ENCODE measurements at regions not wholly inside any gene's neighbourhood (a gene's known extent, or its start where the extent isn't known, plus 50 kb on each side); places are given as distances from the start of the nearest gene placed in this dataset.
"Not testable (repeated sequence)": the region's sequence is repeated elsewhere in the genome, so short reads cannot be mapped to it uniquely, and the experiment has no call there.

DNA sequence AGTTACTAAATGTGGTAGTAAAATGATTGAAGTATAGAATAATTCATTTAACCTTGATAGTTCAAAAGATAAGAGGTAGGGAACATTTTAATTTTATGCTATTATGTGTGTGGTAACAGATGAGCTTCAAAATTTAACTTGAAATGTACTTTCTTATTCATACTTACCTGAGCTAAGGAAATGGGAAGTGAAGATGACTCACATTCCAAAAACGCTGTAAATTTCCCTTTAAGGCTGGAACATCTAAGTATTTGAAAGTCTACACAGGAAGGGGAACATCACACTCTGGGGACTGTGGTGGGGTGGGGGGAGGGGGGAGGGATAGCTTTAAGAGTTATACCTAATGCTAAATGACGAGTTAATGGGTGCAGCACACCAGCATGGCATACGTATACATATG is 1582.3 kb downstream of the NLGN4Y start:
- DNase-seq (ENCODE audit: low read depth) = no peak
- TF ChIP-seq, protein P1, sequence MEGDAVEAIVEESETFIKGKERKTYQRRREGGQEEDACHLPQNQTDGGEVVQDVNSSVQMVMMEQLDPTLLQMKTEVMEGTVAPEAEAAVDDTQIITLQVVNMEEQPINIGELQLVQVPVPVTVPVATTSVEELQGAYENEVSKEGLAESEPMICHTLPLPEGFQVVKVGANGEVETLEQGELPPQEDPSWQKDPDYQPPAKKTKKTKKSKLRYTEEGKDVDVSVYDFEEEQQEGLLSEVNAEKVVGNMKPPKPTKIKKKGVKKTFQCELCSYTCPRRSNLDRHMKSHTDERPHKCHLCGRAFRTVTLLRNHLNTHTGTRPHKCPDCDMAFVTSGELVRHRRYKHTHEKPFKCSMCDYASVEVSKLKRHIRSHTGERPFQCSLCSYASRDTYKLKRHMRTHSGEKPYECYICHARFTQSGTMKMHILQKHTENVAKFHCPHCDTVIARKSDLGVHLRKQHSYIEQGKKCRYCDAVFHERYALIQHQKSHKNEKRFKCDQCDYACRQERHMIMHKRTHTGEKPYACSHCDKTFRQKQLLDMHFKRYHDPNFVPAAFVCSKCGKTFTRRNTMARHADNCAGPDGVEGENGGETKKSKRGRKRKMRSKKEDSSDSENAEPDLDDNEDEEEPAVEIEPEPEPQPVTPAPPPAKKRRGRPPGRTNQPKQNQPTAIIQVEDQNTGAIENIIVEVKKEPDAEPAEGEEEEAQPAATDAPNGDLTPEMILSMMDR (IDR thresholded peaks at IDR 0.05; ENCODE audit: insufficient read depth, low read depth, low read length) = no peak
- H3K4me3 ChIP-seq (ENCODE audit: low read depth, low read length) = no peak overlapping the region

DNA sequence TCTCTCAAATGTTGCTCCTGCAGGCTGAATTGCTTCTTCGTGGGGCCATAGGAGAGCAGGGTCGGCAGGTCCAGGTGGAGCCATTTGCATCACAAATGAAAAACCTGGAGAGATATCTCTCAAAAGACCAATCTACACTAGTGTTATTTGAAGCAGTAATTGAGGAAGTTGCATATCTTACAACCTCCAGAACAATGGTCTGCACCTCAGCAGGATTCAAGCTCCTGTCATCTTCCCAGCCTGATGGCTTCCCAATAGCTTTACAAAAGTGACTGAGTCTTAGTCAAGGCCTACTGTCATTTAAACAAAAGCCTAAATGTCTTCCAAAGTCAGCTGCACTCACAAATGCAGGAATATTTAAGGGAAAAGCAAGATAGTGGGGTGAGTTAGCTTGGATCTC is 1584.5 kb downstream of the NLGN4Y start:
- TF ChIP-seq, protein P1 (IDR thresholded peaks at IDR 0.05; ENCODE audit: insufficient read depth, low read depth, low read length) = no peak
- DNase-seq (ENCODE audit: low read depth) = no peak
- no peak overlapping the region for H3K4me3 ChIP-seq (ENCODE audit: low read depth, low read length)

DNA sequence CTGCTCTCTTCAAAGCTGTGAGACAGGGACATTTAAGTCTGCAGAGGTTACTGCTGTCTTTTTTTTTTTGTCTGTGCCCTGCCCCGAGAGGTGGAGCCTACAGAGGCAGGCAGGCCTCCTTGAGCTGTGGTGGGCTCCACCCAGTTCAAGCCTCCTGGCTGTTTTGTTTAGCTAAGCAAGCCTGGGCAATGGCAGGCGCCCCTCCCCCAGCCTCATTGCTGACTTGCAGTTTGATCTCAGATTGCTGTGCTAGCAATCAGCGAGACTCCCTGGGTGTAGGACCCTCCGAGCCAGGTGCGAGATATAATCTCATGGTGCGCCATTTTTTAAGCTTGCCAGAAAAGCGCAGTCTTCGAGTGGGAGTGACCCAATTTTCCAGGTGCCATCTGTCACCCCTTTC is 1595.8 kb downstream of the NLGN4Y start:
- not testable (repeated sequence) for DNase-seq (ENCODE audit: low read depth); H3K4me3 ChIP-seq (ENCODE audit: low read depth, low read length)

DNA sequence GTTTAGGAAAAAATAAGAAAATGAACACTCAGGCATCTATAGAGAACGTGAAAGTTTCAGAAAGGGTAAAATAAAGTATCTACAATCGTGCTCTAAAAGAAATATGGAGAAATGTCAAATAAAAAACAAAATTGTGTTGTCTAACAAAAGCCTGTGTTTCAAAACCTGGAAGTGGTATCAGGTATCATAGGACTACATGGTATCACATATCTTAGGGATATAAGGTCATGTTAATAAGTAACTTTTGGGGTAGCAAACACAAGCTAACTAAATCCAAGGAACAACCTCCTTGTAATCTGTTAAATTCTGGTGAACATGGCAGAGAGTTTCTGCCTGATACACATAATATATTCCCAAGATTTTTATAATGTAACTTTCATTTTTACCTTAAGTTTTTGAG is 1597.7 kb downstream of the NLGN4Y start:
- H3K4me3 ChIP-seq (ENCODE audit: low read depth, low read length) = no peak overlapping the region
- TF ChIP-seq, protein P1 (IDR thresholded peaks at IDR 0.05; ENCODE audit: insufficient read depth, low read depth, low read length) = no peak
- no peak for DNase-seq (ENCODE audit: low read depth)

DNA sequence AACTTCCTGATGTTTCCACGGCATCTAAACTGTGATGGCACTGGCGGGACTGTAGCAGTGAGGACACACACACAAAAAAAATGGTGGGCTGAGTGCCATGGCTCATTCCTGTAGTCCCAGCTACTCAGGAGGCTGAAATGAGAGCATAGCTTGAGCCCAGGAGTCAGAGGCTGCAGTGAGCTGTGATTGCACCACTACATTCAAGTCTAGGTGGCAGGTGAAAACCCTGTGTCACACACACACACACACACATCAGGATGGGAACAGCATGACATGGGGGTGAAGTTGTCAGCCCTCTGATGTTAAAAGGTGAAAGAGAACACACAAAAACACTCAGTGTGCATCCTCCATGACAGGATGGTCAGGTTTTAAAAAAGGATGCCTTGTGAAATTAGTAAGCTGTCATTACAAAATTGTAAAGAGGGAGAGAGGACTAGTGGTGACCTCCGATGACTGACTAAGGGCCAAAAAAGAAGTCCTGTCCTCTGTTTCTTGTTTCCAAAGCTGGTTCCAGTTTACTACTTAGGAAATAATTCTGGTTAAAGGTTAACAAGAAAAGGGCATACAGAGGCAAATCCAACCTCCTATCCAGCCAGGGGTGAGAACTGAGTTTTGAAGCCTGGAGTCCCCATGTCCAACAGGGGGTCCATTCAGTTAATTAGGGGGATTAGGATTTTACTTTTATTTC is 1600.4 kb downstream of the NLGN4Y start:
- DNase-seq (ENCODE audit: low read depth) = no peak

DNA sequence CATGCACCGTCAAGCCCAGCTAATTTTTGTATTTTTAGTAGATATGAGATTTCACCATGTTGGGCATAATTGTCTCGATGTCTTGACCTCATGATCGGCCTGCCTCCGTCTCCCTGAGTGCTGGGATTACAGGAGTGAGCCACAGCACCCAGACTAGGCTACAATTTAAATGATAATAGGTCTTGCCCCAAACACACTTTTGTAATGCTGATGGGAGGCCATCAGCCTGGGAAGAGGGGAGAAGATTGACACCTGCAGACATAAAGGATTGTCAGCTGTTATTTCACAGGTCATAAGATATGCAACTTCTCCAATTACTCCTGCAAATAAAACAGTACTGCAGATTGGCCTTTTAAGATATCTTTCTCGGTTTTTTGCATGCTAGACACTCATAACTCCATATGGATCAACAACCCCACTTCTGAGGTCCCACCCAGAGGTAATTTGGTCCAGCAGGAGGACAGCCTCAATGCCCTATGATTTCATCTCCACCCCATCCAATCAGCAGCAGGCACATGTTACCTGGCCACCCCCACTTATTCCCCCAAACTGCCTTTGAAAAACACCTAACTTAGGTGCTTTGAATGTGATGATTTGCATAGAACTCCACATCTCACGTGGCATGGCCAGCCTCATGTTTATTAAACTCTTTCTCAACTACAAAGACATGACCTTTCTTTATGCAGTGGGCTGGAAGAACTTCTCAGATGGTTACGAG is 1612.4 kb downstream of the NLGN4Y start:
- no peak overlapping the region for H3K4me3 ChIP-seq (ENCODE audit: low read depth, low read length)
- no peak for DNase-seq (ENCODE audit: low read depth)
- TF ChIP-seq, protein P1 (IDR thresholded peaks at IDR 0.05; ENCODE audit: insufficient read depth, low read depth, low read length) = no peak

More for the DNA sequence above, 1600.4 kb downstream of the NLGN4Y start:
- H3K4me3 ChIP-seq (ENCODE audit: low read depth, low read length) = no peak overlapping the region
- TF ChIP-seq, protein P1 (IDR thresholded peaks at IDR 0.05; ENCODE audit: insufficient read depth, low read depth, low read length) = no peak

DNA sequence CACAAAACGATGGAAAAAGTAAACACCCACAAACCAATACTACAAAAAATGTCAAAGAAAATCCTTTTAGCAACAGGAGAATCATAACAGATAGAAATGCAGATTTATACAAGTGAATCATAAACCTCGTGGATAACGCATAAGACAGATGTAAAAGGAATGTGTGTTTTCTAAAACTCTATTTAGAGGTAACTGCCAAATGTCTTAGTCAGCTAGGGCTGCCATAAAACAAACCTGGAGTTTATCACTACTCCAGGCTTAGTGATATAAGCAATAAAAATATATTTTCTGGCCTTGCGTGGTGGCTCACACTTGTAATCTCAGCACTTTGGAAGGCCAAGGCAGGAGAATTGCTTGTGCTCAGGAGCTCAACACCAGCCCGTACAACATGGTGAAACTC is 1633.5 kb downstream of the NLGN4Y start:
- TF ChIP-seq, protein P1 (IDR thresholded peaks at IDR 0.05; ENCODE audit: insufficient read depth, low read depth, low read length) = no peak
- DNase-seq (ENCODE audit: low read depth) = peak; percentile 20
- no peak overlapping the region for H3K4me3 ChIP-seq (ENCODE audit: low read depth, low read length)

DNA sequence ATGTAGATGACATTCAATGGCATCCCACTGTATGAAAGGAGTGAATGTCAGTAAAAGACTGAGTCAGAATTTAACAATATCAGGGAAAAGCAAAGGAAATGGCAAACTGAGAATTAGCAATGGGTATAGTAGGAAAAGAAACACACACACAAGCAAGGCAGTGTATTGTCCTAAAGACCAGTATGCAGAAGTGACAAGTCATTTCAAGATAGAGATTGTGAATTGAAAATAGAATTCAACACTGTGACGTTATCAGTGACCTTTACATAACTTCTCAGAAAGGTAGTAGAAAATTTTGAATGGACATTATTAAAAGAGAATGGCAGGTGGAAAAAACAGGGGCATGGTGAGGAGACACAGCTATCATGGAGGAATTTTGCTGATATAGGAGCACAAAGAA is 1651.4 kb downstream of the NLGN4Y start:
- not testable (repeated sequence) for DNase-seq (ENCODE audit: low read depth); H3K4me3 ChIP-seq (ENCODE audit: low read depth, low read length)

DNA sequence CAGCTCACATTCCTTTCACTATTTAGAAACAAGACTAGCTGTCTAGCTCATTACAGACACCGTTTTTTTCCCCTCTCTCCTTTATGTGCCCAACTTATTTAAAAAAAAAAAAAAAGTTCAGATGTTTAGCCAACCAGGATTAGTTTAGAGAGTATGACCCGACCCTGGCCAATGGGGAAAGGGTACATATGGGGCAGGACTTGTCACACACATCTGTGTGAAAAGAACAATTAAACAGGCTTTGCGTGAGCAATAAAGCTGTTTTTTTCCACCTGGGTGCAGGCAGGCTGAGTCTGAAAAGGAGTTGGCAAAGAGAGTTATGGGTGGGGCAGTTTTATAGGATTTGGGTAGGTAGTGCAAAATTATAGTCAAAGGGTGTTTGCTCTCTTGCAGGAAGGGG is 1674.5 kb downstream of the CDY2B start:
- not testable (repeated sequence) for DNase-seq (ENCODE audit: low read depth)

DNA sequence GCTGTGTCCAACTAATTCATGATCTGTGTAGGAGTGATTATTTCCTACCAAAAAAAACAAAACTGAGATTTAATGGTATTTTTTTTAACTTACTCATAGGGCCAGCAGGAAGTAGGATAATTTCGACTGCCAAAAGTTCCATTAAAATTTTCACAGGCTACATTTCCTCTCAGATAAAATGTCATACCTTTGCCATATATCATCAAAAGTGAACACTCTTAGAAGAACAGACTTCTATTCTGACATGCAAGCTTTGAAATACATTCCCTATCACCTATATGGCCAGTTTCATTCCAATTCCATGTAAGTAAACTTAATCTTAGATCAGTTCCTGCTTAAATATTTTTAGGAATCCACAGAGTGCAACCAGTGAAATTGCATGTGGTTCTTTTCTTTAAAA is 1636.7 kb downstream of the CDY2B start:
- H3K4me3 ChIP-seq (ENCODE audit: low read depth, low read length); DNase-seq (ENCODE audit: low read depth): not testable (repeated sequence)

More for the DNA sequence above, 1674.5 kb downstream of the CDY2B start:
- not testable (repeated sequence) for H3K4me3 ChIP-seq (ENCODE audit: low read depth, low read length)

All from fibroblast of villous mesenchyme (primary cell).